ENCODE measurements at regions not wholly inside any gene's neighbourhood (a gene's known extent, or its start where the extent isn't known, plus 50 kb on each side); places are given as distances from the start of the nearest gene placed in this dataset.
A peak's percentile ranks its signal among the peaks of the same experiment; 100 is the strongest.

GRCh38 chr2:239608260-239608659 is 207.4 kb upstream of the HDAC4 start:
- Histone ChIP-seq H3K36me3 (no peaks in the 10 kb centered on the region), H3K4me3 (no peak overlapping the region), H3K4me1 (no peaks in the 10 kb centered on the region), H3K27me3 (no peaks in the 10 kb centered on the region), H3K9me3 (no peaks in the 10 kb centered on the region), H3K27ac (no peak overlapping the region)
- no peak for DNase-seq
- TF ChIP-seq, protein P1, sequence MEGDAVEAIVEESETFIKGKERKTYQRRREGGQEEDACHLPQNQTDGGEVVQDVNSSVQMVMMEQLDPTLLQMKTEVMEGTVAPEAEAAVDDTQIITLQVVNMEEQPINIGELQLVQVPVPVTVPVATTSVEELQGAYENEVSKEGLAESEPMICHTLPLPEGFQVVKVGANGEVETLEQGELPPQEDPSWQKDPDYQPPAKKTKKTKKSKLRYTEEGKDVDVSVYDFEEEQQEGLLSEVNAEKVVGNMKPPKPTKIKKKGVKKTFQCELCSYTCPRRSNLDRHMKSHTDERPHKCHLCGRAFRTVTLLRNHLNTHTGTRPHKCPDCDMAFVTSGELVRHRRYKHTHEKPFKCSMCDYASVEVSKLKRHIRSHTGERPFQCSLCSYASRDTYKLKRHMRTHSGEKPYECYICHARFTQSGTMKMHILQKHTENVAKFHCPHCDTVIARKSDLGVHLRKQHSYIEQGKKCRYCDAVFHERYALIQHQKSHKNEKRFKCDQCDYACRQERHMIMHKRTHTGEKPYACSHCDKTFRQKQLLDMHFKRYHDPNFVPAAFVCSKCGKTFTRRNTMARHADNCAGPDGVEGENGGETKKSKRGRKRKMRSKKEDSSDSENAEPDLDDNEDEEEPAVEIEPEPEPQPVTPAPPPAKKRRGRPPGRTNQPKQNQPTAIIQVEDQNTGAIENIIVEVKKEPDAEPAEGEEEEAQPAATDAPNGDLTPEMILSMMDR (IDR thresholded peaks at IDR 0.05) = no peak
- TF ChIP-seq POLR2A (IDR thresholded peaks at IDR 0.05) = no peak

DNA sequence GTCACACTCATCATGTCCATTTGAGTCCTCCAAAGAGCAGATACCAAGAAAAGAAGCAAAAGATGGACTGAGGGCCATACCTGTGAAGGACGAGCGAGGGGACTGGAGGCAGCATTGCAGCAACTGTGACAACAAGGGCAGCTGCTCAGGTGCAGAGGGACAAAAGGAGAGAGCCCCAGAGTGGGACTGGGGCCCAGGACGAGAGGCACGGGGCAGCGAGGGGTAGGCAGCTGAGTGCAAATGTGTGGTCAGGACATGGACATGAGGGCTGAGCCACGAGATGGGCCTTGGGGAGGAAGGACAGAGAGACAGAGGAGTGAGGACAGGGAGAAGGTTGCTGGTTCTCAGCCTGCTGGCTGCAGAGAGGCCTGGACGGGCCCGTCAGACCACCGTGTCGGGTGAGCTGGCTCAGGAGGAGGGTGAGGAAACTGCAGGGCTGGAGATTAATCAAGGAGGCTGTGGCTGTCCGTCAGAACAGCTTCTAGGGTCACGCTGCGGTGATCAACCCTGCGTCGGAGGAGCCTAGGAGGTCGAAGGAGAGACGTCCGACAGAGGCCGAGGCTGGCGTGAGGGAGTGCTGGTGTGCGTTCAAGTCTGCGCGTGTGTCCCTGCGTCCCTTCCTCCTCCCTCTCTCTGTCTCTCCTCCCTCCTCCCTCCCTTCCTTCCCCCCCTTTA is 206.8 kb upstream of the HDAC4 start:
- H3K4me3 ChIP-seq = no peak overlapping the region
- DNase-seq = peak in 2 of 3 donors; percentile 36 to 43
- no peak overlapping the region for H3K27ac ChIP-seq
- H3K4me1 ChIP-seq = no peaks in the 10 kb centered on the region
- TF ChIP-seq POLR2A (IDR thresholded peaks at IDR 0.05) = no peak
- TF ChIP-seq, protein P1 (IDR thresholded peaks at IDR 0.05) = no peak
- no peaks in the 10 kb centered on the region for H3K27me3 ChIP-seq
- no peaks in the 10 kb centered on the region for H3K36me3 ChIP-seq
- H3K9me3 ChIP-seq = no peaks in the 10 kb centered on the region

GRCh38 chr2:239606741-239607516 is 206.1 kb upstream of the HDAC4 start:
- Histone ChIP-seq H3K27me3 (no peaks in the 10 kb centered on the region), H3K27ac (no peak overlapping the region), H3K9me3 (no peaks in the 10 kb centered on the region), H3K4me1 (no peaks in the 10 kb centered on the region), H3K36me3 (no peaks in the 10 kb centered on the region), H3K4me3 (no peak overlapping the region)
- TF ChIP-seq, protein P1 (IDR thresholded peaks at IDR 0.05) = no peak
- no peak for TF ChIP-seq POLR2A (IDR thresholded peaks at IDR 0.05)
- no peak for DNase-seq

DNA sequence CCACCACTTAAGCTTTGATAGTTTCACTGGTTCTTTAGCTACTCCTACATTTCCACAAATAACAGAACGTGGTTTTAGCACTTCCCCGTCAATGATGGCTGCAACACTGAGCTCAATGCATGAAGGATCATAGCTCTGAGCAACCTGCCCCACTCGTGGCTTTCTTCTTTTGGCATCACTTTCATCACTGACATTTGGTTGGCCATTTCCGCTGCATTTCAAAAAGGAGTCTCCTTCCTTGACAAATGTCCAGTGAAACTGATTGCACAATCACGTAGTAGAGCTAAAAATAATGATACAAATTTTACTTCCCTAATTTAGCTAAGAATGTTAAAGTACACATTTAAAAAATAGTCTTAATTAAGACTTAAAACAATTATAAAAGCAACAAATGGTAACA is 205.2 kb upstream of the HDAC4 start:
- peak in 1 of 3 donors; percentile 19 for DNase-seq
- Histone ChIP-seq H3K4me1 (no peaks in the 10 kb centered on the region), H3K27me3 (no peaks in the 10 kb centered on the region), H3K36me3 (no peaks in the 10 kb centered on the region), H3K27ac (no peak overlapping the region), H3K9me3 (no peaks in the 10 kb centered on the region), H3K4me3 (no peak overlapping the region)
- TF ChIP-seq, protein P1 (IDR thresholded peaks at IDR 0.05) = no peak
- no peak for TF ChIP-seq POLR2A (IDR thresholded peaks at IDR 0.05)

DNA sequence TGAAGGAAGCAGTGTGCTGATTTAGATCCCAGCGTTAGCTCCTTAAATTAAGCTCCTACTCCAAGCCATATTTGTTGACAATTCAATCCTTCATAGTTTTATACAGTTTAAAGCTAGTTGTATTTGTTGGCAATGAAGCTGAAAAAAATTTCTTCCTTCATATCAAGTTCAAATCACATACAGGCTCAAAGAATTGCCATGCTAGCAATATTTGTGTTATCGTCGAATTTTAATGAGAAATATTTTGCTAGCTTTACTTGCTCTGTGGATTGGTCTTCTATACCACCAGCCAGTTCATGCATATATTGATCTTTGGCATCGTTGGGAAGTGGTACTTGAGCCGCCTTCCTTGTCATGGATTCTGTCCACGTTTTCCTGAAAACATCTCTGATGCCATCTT is 204.6 kb upstream of the HDAC4 start:
- Histone ChIP-seq H3K9me3 (no peaks in the 10 kb centered on the region), H3K27ac (no peak overlapping the region), H3K36me3 (no peaks in the 10 kb centered on the region), H3K4me1 (no peaks in the 10 kb centered on the region), H3K27me3 (no peaks in the 10 kb centered on the region), H3K4me3 (no peak overlapping the region)
- no peak for DNase-seq
- TF ChIP-seq, protein P1 (IDR thresholded peaks at IDR 0.05) = no peak
- no peak for TF ChIP-seq POLR2A (IDR thresholded peaks at IDR 0.05)
